ENCODE measurements at regions not wholly inside any gene's neighbourhood (a gene's known extent, or its start where the extent isn't known, plus 50 kb on each side); places are given as distances from the start of the nearest gene placed in this dataset.
"Not testable (repeated sequence)": the region's sequence is repeated elsewhere in the genome, so short reads cannot be mapped to it uniquely, and the experiment has no call there.

DNA sequence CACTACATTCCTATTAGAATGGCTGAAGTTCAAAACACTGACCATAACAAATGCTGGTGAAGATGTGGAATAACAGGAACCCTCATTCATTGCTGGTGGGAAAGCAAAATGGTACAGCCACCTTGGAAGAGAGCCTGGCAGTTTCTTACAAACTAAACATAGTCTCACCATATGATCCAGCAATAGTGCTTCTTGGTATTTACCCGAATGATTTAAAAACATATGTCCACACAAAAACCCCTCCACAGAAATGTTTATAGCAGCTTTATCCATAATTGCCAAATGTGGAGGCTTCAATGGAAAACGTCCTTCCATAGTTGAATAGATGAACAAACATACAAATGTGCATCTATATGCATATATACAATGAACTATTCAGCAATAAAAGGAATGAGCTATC lies 330.8 kb downstream of the BTBD3 start:
- Histone ChIP-seq H3K27me3 (ENCODE audit: control insufficient read depth, insufficient read depth, low read length) (no peaks in the 10 kb centered on the region), H3K36me3 (ENCODE audit: control insufficient read depth, insufficient read depth, low read length) (no peaks in the 10 kb centered on the region), H3K4me3 (ENCODE audit: low read depth, low read length) (no peak overlapping the region)
- DNase-seq (ENCODE audit: low read depth): no peak
- TF ChIP-seq, protein P1, sequence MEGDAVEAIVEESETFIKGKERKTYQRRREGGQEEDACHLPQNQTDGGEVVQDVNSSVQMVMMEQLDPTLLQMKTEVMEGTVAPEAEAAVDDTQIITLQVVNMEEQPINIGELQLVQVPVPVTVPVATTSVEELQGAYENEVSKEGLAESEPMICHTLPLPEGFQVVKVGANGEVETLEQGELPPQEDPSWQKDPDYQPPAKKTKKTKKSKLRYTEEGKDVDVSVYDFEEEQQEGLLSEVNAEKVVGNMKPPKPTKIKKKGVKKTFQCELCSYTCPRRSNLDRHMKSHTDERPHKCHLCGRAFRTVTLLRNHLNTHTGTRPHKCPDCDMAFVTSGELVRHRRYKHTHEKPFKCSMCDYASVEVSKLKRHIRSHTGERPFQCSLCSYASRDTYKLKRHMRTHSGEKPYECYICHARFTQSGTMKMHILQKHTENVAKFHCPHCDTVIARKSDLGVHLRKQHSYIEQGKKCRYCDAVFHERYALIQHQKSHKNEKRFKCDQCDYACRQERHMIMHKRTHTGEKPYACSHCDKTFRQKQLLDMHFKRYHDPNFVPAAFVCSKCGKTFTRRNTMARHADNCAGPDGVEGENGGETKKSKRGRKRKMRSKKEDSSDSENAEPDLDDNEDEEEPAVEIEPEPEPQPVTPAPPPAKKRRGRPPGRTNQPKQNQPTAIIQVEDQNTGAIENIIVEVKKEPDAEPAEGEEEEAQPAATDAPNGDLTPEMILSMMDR (IDR thresholded peaks at IDR 0.05; ENCODE audit: insufficient read depth, low read length, poor library complexity, severe bottlenecking): no peak

GRCh38 chr20:12250661-12251060 lies 333.0 kb downstream of the BTBD3 start:
- not testable (repeated sequence) for DNase-seq (ENCODE audit: low read depth); H3K27me3 ChIP-seq (ENCODE audit: control insufficient read depth, insufficient read depth, low read length); H3K4me3 ChIP-seq (ENCODE audit: low read depth, low read length); H3K36me3 ChIP-seq (ENCODE audit: control insufficient read depth, insufficient read depth, low read length)

DNA sequence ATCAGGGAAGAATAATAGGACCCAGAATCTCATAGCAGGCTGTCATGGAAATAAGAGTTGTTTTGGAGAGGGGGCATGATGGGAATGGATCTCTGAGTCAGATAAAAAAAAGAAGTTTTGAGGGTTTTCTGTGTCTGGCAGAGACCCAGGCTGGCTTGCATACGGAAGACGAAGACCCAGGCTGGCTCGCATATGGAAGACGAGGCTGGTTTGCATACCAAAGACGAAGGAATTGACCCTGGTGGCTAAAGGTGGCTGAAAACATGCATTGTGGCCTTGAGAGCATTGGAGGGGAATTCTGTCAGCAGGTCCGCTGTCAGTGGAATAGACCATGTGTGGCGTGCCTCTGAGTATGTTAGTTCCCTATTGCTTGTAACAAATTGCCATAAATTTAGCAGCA lies 335.1 kb downstream of the BTBD3 start:
- TF ChIP-seq, protein P1 (IDR thresholded peaks at IDR 0.05; ENCODE audit: insufficient read depth, low read length, poor library complexity, severe bottlenecking): no peak
- no peaks in the 10 kb centered on the region for H3K36me3 ChIP-seq (ENCODE audit: control insufficient read depth, insufficient read depth, low read length)
- DNase-seq (ENCODE audit: low read depth): no peak
- H3K27me3 ChIP-seq (ENCODE audit: control insufficient read depth, insufficient read depth, low read length): no peaks in the 10 kb centered on the region
- no peak overlapping the region for H3K4me3 ChIP-seq (ENCODE audit: low read depth, low read length)

- TF ChIP-seq, protein P1 (IDR thresholded peaks at IDR 0.05; ENCODE audit: insufficient read depth, low read length, poor library complexity, severe bottlenecking): no peak
- Histone ChIP-seq H3K36me3 (ENCODE audit: control insufficient read depth, insufficient read depth, low read length) (no peaks in the 10 kb centered on the region), H3K27me3 (ENCODE audit: control insufficient read depth, insufficient read depth, low read length) (no peaks in the 10 kb centered on the region), H3K4me3 (ENCODE audit: low read depth, low read length) (no peak overlapping the region)
- DNase-seq (ENCODE audit: low read depth): no peak
Observed at GRCh38 chr20:12255461-12255970, 337.8 kb downstream of the BTBD3 start.

- H3K4me3 ChIP-seq (ENCODE audit: low read depth, low read length): no peak overlapping the region
- TF ChIP-seq, protein P1 (IDR thresholded peaks at IDR 0.05; ENCODE audit: insufficient read depth, low read length, poor library complexity, severe bottlenecking): no peak
- H3K27me3 ChIP-seq (ENCODE audit: control insufficient read depth, insufficient read depth, low read length): no peaks in the 10 kb centered on the region
- no peak for DNase-seq (ENCODE audit: low read depth)
- no peaks in the 10 kb centered on the region for H3K36me3 ChIP-seq (ENCODE audit: control insufficient read depth, insufficient read depth, low read length)
Observed at GRCh38 chr20:12256806-12257205, 339.1 kb downstream of the BTBD3 start.

- DNase-seq (ENCODE audit: low read depth): no peak
- H3K4me3 ChIP-seq (ENCODE audit: low read depth, low read length): no peak overlapping the region
- TF ChIP-seq, protein P1 (IDR thresholded peaks at IDR 0.05; ENCODE audit: insufficient read depth, low read length, poor library complexity, severe bottlenecking): no peak
- no peaks in the 10 kb centered on the region for H3K36me3 ChIP-seq (ENCODE audit: control insufficient read depth, insufficient read depth, low read length)
- H3K27me3 ChIP-seq (ENCODE audit: control insufficient read depth, insufficient read depth, low read length): no peaks in the 10 kb centered on the region
Observed at GRCh38 chr20:12262747-12263146, 345.1 kb downstream of the BTBD3 start.
